ENCODE measurements at regions not wholly inside any gene's neighbourhood (a gene's known extent, or its start where the extent isn't known, plus 50 kb on each side); places are given as distances from the start of the nearest gene placed in this dataset.

DNA sequence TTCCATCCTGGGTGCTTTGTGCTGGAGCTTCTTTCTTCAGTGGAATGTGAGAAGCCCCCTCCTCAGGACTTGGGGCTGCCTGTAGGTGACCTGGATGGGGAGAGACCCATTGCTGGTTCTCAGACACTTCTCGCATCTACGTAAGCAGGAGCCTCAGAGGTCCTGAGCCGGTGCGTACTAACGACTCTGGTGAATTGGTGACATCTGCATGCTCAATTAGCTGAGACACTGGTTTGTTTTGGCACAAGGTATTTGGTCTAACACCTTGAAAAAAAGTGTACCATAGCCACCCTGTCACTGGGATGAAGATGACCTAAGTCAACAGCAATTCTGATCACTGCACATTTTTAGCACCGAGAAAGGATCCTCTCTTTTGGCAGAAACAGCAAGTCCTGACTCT is 57.7 kb downstream of the LRRC30 start:
- H3K27ac ChIP-seq: no peak overlapping the region
- ChIA-PET CTCF (no interaction called here), POLR2A (ENCODE audit: low non-redundant PET) (no interaction called here)
- no peak for DNase-seq (ENCODE audit: low spot score)
- TF ChIP-seq, protein P1, sequence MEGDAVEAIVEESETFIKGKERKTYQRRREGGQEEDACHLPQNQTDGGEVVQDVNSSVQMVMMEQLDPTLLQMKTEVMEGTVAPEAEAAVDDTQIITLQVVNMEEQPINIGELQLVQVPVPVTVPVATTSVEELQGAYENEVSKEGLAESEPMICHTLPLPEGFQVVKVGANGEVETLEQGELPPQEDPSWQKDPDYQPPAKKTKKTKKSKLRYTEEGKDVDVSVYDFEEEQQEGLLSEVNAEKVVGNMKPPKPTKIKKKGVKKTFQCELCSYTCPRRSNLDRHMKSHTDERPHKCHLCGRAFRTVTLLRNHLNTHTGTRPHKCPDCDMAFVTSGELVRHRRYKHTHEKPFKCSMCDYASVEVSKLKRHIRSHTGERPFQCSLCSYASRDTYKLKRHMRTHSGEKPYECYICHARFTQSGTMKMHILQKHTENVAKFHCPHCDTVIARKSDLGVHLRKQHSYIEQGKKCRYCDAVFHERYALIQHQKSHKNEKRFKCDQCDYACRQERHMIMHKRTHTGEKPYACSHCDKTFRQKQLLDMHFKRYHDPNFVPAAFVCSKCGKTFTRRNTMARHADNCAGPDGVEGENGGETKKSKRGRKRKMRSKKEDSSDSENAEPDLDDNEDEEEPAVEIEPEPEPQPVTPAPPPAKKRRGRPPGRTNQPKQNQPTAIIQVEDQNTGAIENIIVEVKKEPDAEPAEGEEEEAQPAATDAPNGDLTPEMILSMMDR (conservative IDR thresholded peaks at IDR 0.05; ENCODE audit: low read depth): no peak

DNA sequence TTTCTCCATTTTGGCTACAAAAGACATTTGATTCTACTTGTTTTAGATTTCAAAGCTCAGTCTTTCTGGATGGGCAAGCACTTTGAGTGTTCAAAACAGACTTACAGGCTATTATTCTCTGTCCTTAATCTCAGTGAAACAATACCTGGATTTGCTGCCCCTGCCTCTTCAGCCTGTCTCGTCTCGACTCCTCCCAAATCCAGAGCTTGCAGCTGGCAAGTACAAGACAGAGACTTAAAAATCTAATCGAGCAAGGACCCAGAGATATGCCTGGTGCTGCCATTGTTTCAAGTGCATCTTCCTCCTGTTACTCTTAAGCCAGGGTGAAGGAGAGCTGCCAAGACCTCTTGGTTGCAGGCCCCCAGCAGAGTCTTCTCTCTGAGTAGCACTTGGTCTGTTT is 59.2 kb downstream of the LRRC30 start:
- CTCF ChIA-PET: no interaction called here
- POLR2A ChIA-PET (ENCODE audit: low non-redundant PET): no interaction called here
- no peak for DNase-seq (ENCODE audit: low spot score)
- H3K27ac ChIP-seq: no peak overlapping the region
- TF ChIP-seq, protein P1 (conservative IDR thresholded peaks at IDR 0.05; ENCODE audit: low read depth): no peak

DNA sequence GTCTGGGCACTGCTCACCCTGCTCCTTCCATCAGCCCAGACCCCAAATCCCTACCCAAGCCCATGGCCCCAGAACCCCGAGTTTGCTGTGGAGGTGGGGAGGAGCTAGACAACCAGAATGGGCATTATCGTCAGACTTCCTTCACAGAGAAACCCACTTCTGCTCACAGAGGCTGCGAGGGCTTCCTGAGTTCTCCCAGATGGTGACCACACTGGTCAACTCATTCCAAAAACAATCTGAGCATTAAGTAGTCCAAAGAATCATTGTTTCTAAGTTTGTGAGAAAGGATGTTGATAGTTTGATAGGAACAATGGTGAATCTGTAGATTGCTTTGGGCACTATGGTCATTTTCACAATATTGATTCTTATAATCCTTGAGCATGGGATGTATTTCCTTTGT is 60.2 kb downstream of the LRRC30 start:
- ChIA-PET POLR2A (ENCODE audit: low non-redundant PET) (no interaction called here), CTCF (no interaction called here)
- no peak overlapping the region for H3K27ac ChIP-seq
- DNase-seq (ENCODE audit: low spot score): no peak
- TF ChIP-seq, protein P1 (conservative IDR thresholded peaks at IDR 0.05; ENCODE audit: low read depth): no peak

GRCh38 chr18:7298149-7298548 is 67.3 kb downstream of the LRRC30 start:
- POLR2A ChIA-PET (ENCODE audit: low non-redundant PET): no interaction called here
- no peak for DNase-seq (ENCODE audit: low spot score)
- no peak overlapping the region for H3K27ac ChIP-seq
- CTCF ChIA-PET: no interaction called here
- TF ChIP-seq, protein P1 (conservative IDR thresholded peaks at IDR 0.05; ENCODE audit: low read depth): no peak

DNA sequence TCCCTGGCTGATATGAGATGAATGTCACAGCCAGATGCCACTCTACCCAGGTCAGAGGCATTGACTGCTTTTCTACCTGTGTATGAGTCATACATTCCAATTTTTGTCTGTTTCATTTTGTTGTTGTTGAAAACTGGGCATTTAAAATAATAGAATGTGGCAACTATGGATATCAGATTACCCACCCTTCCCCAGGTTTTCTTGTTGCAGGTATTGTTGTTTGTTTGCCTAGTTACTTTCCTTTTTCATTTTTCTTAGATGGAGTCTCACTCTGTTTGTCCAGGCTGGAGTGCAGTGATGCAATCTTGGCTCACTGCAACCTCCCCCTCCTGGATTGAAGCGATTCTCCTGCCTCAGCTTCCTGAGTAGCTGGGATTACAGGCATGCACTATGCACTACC is 70.2 kb downstream of the LRRC30 start:
- peak; percentile 6 for DNase-seq (ENCODE audit: low spot score)
- TF ChIP-seq, protein P1 (conservative IDR thresholded peaks at IDR 0.05; ENCODE audit: low read depth): no peak
- POLR2A ChIA-PET (ENCODE audit: low non-redundant PET): no interaction called here
- no peak overlapping the region for H3K27ac ChIP-seq
- CTCF ChIA-PET: no interaction called here

DNA sequence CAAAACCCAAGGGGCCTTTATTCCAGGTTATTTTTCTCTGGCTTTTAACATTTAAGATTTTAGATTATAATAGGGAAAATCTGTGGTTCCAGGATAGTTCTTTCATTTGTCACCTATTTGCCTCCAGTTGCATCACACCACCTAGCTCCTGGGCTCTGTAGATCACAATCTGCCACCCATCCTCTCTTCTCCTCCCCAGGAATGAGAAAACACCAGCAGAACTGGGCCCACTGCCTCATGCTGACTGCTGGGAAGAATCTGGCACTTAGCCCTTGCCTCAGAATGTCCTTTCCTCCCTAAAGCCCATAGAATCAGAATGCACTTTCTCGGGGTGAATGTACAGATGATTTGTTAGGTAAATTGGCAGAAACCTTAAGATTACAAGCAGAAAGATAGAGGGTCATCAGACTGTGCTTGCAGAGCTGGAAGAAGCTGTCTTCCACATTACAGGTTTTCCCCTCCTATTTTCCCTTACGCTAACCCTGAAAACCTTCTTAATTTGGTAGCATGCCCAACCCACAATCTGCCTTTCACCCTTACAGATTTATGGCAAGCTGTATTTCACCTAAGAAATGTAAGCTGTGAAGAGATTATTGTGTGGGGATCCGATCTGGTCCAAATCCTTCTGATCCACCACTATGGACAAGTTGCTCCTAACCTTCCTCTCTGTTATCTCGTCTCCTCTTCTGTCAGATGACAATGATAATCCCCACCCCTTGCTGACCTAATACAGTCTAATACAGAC is 72.6 kb downstream of the LRRC30 start:
- ChIA-PET CTCF (no interaction called here), POLR2A (ENCODE audit: low non-redundant PET) (no interaction called here)
- H3K27ac ChIP-seq: no peak overlapping the region
- no peak for DNase-seq (ENCODE audit: low spot score)
- TF ChIP-seq, protein P1 (conservative IDR thresholded peaks at IDR 0.05; ENCODE audit: low read depth): no peak
